GM19351 (cell line): ENCODE measurements at regions not wholly inside any gene's neighbourhood (a gene's known extent, or its start where the extent isn't known, plus 50 kb on each side); places are given as distances from the start of the nearest gene placed in this dataset.
"Not testable (repeated sequence)": the region's sequence is repeated elsewhere in the genome, so short reads cannot be mapped to it uniquely, and the experiment has no call there.

ENCODE experiments used
- ATAC-seq: cut with Tn5 transposase; IDR thresholded peaks from one replicate; pipeline ENCODE4 v1.9.1; 2021; ENCODE audit warnings: mild to moderate bottlenecking, moderate library complexity; ENCODE audit not compliant: unreplicated experiment

DNA sequence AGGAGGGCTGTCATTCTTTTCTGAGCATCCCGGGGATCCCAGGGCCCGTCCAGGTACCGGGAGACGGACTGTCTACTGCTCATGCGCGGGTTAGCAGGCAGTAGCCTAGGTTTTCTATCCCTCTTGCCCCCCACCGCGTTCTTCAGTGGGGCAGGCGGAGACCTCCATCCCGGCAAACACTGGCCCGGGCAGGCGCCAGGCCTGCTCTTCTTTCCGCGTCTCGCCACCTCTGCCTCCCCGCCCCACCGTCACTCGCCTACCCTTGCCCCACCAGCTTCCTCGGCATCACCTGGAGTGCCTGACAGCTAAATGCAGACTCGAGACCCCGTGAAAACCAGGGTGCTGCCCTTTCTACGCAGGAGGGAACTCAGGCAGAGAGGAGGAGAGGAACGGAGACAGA, 1937.7 kb upstream of the DEFB115 start:
- no peak for ATAC-seq

DNA sequence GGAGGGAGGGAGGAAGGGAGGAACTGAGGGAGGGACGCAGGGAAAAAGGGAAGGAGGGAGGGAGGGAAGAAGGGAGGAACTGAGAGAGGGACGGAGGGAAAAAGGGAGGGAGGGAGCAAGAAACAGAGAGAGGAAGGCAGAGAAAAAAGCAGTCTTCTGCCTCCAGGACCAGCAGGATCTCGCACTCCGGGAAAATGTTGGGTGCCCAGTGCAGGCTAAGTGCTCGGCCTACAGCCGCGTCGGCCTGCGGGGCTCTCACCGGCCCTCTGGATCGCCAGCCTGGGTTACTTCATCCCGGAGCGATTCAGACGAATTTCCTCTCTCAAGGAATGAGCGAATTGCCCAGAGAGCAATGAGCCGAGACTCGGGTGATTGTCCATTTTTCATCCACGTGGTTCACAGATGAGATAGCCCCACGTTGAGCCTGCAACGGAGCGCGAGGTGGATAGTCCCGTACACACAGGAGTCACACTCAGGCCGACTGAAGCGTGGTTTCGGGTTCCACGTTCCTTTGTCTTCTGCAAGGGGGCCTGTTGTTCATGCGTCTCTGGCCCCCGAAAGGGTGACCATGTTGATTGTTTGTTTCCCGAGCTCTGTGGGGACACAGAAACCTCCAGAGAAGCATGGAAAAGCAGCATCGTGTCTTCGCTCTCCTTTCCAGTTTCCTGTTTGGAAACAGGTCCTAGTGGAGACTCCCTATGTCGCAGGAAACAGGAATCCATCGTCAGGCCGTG, 1937.1 kb upstream of the DEFB115 start:
- not testable (repeated sequence) for ATAC-seq

DNA sequence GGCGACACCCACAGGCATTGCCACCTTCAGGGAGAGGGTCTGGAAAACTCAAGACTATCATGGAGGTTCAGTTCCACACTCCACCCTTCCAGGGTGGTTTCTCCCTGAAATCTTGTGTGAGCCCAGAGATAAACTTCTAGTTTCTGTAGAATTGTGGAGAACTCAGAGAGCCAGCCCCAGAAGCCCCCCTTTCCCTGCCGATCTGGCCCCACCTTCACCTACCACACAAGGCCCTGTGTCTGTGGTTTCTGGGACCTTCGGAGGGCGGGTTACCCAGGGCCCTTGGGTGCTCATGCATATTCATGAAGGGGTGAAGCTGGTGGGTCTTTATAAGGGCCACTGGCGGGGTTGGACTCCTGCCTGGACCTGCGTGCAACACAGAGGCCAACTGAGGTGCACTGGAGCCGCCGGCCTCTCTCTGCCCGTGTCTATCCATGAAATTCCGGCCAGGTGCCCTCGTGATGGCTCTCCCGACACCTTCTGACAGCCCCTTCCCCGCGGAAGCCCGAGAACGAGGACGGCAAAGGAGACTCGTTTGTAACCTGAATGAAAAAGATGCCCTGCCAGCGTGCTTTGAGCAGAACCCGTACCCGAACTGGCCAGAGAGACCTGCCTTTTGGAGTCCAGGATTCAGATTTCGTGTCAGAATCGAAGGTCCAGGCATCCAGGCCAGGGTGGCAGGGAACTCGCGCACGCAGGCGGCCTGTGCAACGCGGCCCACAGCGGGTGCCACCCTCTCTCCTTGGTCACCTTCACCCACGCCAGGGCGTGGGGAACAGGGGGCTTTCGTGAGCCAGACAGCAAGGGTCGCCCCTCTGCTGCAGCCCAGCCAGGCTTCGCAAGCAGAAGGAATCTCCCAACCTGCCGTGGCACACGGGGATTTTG, 1933.6 kb upstream of the DEFB115 start:
- ATAC-seq = not testable (repeated sequence)

DNA sequence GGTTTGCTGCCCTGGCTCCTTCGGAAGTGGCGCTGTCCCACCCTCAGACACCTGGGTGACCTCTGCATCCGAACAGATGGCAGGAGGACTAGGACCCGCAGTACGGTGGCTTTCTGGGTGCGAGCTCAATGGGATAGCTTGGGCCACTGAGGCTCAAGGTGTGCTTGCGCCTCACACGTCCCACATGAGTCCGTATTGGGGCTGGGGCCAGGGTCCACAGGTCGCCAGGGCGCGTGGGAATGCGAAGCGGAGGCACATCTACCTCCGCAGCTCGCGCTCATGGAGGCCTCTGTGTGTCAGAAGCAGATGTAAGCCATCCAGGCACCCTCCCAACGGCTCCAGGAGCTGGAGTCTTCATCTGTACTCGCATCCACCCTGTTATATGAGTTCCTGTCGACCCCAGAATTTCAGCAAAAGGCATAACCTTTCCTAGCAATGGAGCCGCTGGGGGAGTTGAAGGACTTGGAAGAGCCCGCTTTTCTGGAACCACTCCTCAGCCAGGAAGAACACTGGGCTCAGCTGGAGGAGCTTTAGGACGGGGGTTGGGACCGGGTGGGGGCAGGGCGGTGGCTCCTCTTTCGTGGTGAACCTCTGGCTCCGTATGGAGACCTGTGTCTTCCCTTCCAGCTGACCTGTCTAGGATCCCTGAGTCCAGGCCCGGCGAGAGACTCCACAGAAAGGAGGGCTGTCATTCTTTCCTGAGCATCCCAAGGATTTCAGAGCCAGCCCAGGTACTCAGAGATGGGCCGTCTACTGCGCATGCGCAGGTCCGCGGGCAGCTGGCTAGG, 1932.8 kb upstream of the DEFB115 start:
- ATAC-seq = not testable (repeated sequence)

DNA sequence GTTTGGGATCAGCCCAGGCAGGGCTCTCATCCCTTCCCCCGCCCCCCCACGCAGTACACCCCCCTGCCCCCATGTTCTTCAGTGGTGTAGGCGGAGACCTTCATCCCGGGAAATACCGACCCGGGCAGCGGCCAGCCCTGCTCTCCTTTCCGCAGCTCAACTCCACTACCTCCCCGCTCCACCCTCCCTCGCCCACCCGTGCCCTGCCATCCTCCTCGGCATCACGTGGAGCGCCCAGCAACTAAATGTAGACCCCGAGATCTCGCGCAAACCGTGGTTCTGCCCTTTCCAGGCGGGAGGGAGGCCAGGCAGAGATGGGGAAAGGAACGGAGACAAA, 1932.2 kb upstream of the DEFB115 start:
- no peak for ATAC-seq

DNA sequence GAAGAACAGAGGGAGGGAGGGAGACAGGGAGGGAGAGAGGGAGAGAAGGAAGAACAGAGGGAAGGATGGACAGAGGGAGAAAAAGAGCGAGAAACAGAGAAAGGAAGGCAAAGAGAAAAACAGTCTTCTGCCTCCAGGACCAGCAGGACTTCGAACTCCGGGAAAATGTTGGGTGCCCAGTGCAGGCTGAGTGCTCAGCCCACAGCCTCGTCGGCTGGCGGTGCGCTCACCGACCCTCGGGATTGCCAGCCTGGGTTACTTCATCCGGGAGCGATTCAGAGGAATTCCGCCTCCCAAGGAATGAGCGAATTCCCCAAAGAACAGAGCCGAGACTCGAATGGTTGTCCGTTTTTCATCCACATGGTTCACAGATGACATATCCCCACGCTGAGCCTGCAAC, 1931.7 kb upstream of the DEFB115 start:
- not testable (repeated sequence) for ATAC-seq

DNA sequence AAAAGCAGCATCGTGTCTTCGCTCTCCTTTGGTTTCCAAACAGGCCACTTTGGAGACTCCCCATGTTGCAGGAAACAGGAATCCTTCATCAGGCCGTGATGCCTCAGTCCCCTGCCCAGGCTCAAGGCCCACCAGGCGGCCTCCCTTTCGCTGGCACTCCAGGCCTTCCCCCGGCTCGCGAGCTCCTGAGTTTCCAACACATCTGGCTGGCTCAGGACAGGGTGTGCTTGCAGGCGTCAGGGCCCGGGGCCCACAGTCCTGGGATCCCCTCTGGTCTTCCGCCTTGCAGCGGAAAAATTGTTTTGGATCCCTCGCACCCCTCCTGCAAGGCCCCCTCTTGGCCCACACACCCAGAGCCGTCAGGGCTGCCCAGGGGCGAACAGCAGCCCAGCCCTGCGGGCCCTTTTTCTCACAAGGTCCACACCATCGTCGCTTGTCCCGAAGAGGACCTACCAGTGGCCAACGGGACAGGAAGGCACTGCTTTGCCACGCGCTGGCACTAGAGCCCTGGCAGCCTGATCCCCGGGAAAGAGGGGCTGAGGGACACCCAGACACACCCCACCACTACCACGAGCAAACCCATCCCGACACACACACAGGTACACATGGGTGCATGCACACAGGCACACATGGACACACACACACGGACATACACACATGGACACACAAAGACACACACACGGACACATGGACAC, 1930.9 kb upstream of the DEFB115 start:
- no peak for ATAC-seq

DNA sequence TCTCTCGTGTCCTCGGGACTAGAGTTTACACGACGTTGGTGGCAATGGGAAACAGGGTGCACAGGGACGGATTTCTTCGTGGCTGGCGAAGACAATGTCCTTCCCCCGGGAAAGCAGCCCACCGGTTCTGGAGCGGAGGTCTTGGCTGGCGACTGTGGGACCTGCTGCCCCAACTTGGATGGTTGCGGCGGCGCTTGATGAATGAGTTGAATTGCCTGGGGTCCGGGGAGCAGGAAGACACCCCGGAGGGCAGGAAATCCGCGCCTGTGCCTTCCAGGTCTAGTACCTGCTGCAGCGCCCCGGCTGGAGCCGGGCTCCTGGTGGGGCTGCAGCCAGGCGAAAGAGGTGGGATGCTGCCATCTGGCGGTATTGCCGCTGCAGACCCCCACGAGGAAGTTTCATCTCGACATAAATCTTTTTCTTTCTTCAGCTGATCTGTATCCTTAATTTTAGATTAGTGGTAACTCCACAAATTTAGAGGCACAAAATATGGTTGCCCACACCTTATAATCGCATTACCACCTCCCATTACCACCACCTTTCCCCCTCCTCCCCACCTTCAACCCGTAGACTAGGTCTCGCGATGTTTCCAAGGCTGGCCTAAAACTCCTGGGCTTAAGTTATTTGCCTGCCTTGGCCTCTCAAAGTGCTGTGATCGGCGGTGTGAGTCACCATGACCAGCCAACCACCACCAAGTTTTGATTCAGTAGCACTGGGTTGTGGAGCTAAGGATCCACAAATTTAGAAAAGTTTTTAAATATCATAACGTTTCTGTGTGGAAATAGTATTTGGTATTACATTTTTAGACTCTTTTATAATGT, 1929.7 kb upstream of the DEFB115 start:
- not testable (repeated sequence) for ATAC-seq

DNA sequence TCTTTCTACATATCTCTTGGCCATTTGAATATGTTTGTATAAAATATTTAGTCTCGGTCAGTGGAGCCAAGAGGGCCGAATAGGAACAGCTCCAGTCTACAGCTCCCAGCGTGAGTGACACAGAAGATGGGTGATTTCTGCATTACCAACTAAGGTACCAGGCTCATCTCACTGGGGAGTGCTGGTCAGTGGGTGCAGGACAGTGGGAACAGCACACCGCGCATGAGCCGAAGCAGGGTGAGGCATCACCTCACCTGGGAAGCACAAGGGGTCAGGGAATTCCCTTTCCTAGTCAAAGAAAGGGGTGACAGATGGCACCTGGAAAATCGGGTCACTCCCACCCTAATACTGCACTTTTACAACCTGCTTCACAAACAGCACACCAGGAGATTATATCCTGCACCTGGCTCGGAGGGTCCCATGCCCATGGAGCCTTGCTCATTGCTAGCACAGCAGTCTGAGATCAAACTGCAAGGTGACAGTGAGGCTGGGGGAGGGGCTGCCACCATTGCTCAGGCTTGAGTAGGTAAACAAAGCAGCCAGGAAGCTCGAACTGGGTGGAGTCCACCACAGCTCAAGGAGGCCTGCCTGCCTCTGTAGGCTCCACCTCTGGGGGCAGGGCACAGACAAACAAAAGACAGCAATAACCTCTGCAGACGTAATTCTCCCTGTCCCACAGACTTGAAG, 1926.9 kb upstream of the DEFB115 start:
- ATAC-seq = not testable (repeated sequence)

DNA sequence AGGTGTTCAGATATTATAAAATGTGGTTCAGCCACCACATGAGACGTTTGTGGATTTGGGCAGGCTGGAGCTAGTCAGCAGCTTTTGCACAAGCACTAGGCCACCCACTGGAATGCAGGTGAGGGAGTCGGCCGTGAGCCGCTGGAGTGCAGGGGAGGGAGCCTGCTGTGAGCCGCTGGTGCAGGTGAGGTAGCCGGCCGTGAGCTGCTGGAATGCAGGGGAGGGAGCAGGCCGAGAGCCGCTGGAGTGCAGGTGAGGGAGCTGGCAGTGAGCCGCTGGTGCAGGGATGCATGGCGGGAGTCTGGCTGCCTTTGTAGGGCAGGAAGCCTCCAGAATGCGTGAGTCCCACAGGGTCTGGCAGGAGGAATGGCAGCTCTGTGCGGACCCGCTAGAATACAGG, 1907.6 kb upstream of the DEFB115 start:
- ATAC-seq = no peak

DNA sequence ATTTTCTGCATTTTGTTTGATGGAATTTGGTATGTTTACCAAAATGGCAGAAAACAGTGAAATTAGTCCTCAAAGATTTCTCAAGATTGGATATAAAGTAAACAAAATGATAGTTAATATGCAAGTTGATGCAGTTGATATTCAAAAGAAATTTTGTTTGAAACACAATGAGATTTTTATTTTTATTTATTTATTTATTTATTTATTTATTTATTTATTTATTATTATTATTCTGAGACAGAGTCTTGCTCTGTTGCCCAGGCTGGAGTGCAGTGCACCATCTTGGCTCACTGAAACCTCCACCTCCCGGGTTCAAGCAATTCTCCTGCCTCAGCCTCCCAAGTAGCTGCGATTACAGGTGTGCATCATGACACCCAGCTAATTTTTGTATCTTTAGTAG, 1881.5 kb upstream of the DEFB115 start:
- ATAC-seq = not testable (repeated sequence)

DNA sequence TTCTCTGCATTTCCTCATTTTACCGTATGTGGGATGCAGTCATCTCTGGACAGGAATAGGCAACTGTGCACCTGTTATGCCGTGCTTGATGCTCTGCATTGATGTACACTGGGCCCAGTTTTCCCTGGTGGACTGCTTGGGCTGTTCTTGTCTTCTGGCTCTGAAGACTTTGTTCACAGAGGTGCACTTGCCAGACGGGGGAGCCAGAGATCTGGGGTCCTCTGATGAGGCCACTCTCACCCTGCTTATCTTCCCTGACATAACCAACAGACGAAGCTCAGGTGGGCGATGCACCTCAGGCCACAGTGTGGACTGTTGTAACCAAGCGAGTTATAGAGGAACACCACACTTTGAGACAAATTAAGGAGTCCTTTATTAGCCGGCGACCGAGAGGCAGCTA, 1864.6 kb upstream of the DEFB115 start:
- ATAC-seq = not testable (repeated sequence)

DNA sequence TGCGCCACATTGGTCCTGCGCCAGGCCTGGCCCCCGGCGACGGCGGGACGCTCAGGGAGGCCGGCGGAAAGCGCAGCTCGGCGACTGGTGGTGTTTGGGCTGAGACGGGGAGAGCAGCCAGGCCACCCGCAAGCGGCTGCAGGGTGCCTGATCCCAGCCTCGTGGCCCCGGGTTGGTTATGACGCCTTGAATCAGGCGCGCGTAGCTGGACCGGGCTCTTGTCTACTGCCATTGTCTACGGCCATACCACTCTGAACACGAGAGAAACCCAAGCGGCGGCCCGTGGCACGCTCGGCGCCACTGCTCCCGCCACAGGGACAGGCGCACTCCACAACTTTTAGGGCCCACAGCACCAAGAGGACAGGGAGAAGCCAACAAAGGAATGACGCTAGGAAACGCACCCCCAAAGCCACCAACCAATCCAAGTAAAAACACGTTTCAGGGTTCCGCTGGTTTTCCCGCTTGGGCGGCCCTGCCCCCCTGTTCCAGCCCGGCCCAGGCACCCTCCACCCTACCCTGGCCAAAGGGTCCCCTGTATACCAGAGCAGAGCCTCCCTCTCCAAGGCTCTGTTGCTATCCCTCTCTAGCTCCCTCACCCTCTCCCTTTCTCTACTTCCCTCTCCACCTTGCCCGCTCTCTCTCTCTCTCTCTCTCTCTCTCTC, 1849.3 kb upstream of the DEFB115 start:
- ATAC-seq = no peak

DNA sequence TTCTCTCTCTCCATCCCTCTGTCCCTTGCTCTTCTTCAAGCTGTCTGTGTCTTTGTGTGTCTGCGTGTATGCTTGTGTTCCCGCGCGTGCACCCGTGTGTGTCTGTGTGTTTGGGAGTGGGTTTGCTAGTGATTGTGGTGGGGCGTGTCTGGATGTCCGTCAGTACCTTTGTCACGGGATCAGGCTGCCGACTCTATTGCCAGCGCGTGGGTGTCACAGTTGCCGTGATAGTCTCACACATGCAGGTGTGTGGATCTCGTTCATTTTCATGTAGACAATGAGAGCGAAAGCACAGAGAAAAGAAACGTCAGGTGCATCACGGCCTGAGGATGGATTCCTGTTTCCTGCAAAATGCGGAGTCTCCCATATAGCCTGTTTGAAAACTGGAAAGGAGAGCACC, 1848.8 kb upstream of the DEFB115 start:
- not testable (repeated sequence) for ATAC-seq

DNA sequence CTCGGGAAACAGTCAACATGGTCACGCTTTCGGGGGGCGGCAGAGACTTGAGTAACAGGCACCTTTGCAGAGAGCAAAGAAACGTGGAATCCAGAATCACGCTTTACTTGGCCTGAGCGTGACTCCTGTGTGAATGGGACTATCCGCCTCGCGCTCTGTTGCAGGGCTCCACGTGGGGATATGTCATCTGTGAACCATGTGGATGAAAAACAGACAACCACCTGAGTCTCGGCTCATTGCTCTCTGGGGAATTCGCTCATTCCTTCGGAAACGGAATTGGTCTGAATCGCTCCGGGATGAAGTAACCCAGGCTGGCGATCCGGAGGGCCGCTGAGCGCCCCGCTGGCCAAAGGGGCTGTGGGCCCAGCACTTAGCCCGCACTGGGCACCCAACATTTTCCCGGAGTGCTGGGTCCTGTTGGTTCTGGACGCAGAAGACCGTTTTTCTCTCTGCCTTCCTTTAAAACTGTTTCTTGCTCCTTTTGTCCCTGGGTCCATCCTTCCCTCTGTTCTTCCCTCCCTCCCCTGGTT, 1848.2 kb upstream of the DEFB115 start:
- not testable (repeated sequence) for ATAC-seq

DNA sequence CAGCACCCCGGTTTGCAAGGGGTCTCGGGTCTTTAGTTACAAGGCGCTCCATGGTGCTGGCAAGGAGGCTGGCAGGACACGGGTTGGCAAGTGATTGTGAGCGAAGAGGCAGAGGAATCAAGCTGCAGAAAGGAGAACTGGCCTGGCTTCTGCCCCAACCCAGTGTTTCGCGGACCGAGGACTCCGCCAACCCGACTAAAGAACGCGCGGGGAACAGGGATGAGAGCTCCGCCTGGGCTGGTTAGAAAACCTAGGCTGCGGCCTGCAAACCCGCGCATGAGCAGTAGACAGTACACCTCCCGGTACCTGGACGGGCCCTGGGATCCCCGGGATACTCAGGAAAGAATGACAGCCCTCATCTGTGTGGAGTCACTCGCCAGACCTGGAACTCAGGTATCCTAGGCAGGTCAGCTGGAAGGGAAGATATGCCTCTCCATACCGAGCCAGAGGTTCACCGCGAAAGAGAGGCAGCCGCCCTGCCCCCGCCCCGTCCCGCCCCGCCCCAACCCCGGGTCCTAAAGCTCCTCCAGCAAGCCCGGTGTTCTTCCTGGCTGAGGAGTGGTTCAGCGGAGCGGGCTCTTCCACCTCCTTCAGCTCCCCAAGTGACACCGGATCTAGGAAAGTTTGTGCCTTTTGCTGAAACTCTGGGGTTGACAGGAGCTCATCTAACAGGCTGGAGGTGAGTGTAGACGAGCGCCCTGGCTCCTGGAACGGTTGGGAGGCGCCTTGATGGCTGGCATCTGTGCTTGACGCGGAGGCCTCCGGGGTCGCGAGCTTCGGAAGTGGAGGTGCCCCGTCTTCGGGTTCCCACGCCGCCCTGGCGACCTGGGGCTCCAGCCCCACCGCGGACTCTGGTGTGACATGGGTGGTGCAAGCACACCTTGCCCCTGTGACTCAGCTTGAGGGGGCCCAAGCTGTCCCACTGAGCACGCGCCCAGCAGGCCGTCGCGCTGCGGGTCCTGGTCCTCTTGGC, 1847.3 kb upstream of the DEFB115 start:
- no peak for ATAC-seq

DNA sequence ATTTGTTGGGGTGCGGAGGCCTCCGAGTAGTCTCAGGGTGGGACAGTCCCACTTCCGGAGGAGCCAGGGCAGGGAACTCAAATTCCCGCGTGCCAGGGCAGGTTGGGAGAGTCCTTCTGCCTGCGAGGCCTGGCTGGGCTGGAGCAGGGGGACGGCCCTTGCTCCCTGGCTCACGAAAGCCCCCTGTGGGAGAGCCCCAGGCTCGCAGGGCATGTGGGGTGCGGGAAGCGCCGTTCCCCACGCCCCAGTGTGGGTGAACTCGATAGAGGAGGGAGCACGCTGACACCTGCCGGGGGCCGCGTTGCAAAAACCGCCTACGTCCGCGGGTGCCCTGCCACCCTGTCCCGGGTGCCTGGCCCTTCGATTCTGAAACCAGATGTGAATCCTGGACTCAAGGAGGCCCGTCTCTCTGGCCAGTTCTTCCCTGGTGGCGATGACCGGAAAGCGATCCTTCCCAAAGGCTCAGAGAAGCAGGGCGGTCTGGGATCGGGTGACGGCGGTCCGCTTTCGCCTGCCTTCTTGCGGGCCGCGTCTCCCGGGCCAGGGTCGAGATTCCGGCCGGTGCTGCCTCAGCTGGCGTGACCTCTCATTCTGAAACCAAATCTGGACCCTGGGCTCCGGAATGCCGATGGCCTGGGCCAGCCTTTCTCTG, 1846.5 kb upstream of the DEFB115 start:
- ATAC-seq = no peak
